D721Med (cell line): ENCODE measurements at regions not wholly inside any gene's neighbourhood (a gene's known extent, or its start where the extent isn't known, plus 50 kb on each side); places are given as distances from the start of the nearest gene placed in this dataset.

Source experiments
- DNase-seq: peaks from one replicate; pipeline ENCODE4 v3.0.0; 2011; ENCODE audit warnings: low spot score; ENCODE audit not compliant: insufficient read length
- FAIRE-seq: peaks from 2 replicates; lab custom pipeline; 2011; peaks lifted over from hg19 to GRCh38; lab: Jason Lieb, UNC
- CTCF ChIP-seq: IDR thresholded peaks from 2 replicates; pipeline ENCODE4 v1.5.1; 2012; ENCODE audit warnings: mild to moderate bottlenecking, control low read depth; ENCODE audit not compliant: insufficient read depth; ENCODE audit errors: missing control alignments

- no peak for TF ChIP-seq CTCF
- no peak for FAIRE-seq
- no peak for DNase-seq
Observed at GRCh38 chr4:162921178-162921785, 245.4 kb downstream of the NAF1 start.

- TF ChIP-seq CTCF = no peak
- DNase-seq (no peak), FAIRE-seq (no peak)
Observed at GRCh38 chr4:162920649-162921048, 246.0 kb downstream of the NAF1 start.

- FAIRE-seq (no peak), DNase-seq (no peak)
- TF ChIP-seq CTCF = no peak
Observed at GRCh38 chr4:162912482-162912881, 254.2 kb downstream of the NAF1 start.

- no peak for FAIRE-seq
Observed at GRCh38 chr4:162911349-162911748, 255.3 kb downstream of the NAF1 start.

GRCh38 chr4:162909952-162910351 is 256.7 kb downstream of the NAF1 start:
- no peak for TF ChIP-seq CTCF
- FAIRE-seq = no peak
- DNase-seq = no peak

More at GRCh38 chr4:162911349-162911748, 255.3 kb downstream of the NAF1 start:
- no peak for DNase-seq
- TF ChIP-seq CTCF = no peak

- DNase-seq = no peak
- FAIRE-seq = no peak
- TF ChIP-seq CTCF = no peak
Observed at GRCh38 chr4:162894387-162894786, 272.3 kb downstream of the NAF1 start.

GRCh38 chr4:162891788-162892707 is 274.6 kb downstream of the NAF1 start:
- DNase-seq (no peak), FAIRE-seq (peak; percentile 66)
- no peak for TF ChIP-seq CTCF
